ENCODE measurements at regions not wholly inside any gene's neighbourhood (a gene's known extent, or its start where the extent isn't known, plus 50 kb on each side); places are given as distances from the start of the nearest gene placed in this dataset.

DNA sequence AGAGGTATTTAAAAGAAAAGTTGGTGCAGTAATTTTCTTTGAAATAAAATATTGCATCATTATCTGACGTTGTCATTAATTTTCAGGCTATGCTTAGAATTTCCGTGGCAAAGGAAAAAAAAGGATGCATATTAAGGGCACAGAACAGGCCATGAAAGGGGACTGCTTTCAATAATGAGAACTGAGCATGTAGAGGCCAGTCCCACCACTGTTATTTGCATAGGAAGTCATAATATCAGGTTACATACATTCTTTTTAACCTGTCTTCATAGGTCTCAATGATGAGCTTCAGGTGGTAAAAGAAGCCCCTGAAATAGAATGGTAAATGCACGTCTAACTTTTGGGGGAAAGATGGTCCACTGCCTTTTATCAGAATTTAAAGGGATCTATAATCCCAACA lies 272.1 kb upstream of the ALCAM start:
- DNase-seq (ENCODE audit: low read depth), result peak; percentile 26
- TF ChIP-seq, protein P1, sequence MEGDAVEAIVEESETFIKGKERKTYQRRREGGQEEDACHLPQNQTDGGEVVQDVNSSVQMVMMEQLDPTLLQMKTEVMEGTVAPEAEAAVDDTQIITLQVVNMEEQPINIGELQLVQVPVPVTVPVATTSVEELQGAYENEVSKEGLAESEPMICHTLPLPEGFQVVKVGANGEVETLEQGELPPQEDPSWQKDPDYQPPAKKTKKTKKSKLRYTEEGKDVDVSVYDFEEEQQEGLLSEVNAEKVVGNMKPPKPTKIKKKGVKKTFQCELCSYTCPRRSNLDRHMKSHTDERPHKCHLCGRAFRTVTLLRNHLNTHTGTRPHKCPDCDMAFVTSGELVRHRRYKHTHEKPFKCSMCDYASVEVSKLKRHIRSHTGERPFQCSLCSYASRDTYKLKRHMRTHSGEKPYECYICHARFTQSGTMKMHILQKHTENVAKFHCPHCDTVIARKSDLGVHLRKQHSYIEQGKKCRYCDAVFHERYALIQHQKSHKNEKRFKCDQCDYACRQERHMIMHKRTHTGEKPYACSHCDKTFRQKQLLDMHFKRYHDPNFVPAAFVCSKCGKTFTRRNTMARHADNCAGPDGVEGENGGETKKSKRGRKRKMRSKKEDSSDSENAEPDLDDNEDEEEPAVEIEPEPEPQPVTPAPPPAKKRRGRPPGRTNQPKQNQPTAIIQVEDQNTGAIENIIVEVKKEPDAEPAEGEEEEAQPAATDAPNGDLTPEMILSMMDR (IDR thresholded peaks at IDR 0.05; ENCODE audit: insufficient read depth, low read depth, low read length, missing control alignments), result no peak
- no peak overlapping the region for H3K4me3 ChIP-seq (ENCODE audit: low read length)

DNA sequence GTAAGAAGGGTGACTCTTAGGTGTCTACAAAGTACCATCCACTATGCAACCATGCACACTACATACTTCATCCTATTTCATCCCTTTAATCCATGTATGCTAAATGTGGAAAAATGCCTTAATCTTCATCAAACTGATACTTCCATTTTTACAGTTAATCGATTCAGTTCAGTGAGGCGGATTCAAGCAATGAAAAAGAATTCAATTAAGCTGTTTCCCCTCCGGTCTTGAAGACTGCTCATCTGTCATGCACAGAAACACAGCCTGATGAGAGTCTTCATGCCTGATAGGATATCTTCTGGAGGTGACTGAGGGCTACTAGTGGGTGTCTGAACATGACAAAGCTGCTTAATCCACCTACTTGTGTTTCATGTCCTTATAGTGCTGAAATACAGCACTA lies 270.6 kb upstream of the ALCAM start:
- H3K4me3 ChIP-seq (ENCODE audit: low read length), result no peak overlapping the region
- TF ChIP-seq, protein P1 (IDR thresholded peaks at IDR 0.05; ENCODE audit: insufficient read depth, low read depth, low read length, missing control alignments), result no peak
- DNase-seq (ENCODE audit: low read depth), result no peak

DNA sequence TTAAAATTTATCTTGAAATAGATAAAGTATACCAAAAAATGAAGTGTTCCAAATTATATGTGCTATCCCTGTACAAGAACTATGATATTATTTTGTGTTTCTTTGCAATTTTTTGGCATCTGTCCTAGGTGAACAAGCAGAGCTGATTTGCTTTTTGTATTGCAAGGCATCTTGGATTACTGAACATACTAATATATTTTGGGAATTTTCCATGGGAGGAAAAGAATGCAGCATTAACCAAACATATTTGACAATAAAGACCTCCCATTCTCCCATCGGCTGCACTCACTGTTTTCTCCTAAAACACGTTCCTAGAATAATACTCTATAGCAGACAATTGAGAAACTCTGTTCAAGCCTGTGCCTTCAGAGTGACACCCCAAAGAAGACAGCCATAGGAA lies 265.1 kb upstream of the ALCAM start:
- no peak for DNase-seq (ENCODE audit: low read depth)
- TF ChIP-seq, protein P1 (IDR thresholded peaks at IDR 0.05; ENCODE audit: insufficient read depth, low read depth, low read length, missing control alignments), result no peak
- H3K4me3 ChIP-seq (ENCODE audit: low read length), result no peak overlapping the region

DNA sequence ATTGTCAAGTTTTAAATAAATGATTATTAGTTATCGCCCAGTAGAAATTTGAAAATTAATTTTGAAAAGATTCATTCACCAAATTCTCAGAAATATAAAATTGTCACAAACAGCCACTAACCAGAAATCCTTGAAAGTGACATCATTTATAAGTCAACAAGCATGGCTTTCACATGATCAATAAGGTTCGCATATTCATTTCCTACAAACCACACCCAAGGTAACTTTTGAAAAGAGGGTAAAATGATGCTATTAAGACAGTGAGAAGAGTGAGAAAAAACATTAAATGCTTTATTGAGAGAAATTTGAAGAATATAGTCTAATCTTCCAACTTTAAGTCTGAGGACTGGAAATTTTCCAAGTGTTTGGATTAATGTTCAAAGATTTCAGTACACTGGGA lies 263.6 kb upstream of the ALCAM start:
- TF ChIP-seq, protein P1 (IDR thresholded peaks at IDR 0.05; ENCODE audit: insufficient read depth, low read depth, low read length, missing control alignments), result no peak
- no peak overlapping the region for H3K4me3 ChIP-seq (ENCODE audit: low read length)
- DNase-seq (ENCODE audit: low read depth), result no peak

DNA sequence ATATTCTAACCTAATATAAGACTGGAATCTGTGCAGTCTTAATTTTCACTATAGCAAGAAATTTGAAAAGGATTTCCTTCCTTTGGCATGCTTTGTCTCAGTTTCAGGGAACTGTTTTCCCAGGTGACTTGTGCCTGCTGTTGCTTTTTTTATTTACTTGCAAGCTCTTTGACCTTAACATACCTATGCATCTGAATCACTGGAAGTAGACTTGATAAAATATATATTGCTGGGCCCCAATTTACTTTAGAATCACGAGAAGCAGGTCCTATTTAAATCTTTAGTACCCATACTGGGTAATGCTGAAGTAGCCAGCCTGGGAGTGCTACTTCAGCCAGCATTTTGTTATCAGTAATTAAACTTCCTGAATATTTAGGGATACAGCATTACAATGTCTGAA lies 257.9 kb upstream of the ALCAM start:
- DNase-seq (ENCODE audit: low read depth), result peak; percentile 18
- no peak overlapping the region for H3K4me3 ChIP-seq (ENCODE audit: low read length)
- TF ChIP-seq, protein P1 (IDR thresholded peaks at IDR 0.05; ENCODE audit: insufficient read depth, low read depth, low read length, missing control alignments), result no peak

DNA sequence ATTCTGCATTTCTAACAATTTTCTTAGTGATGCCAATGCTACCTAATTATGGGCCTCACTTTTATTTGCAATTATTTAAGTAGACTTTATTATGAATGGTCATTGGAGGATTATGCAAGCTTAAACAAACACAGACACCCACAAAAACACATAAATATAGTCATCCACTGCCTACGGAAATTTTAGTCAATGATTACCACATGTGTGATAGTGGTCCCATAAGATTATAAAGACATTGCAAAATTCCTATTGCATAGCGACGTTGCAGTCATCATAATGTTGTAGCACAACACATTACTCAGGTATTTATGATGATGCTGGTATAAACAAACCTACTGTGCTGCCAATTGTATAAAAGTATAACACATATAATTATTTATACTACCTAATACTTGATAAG lies 247.8 kb upstream of the ALCAM start:
- TF ChIP-seq, protein P1 (IDR thresholded peaks at IDR 0.05; ENCODE audit: insufficient read depth, low read depth, low read length, missing control alignments), result no peak
- peak; percentile 95 for DNase-seq (ENCODE audit: low read depth)
- no peak overlapping the region for H3K4me3 ChIP-seq (ENCODE audit: low read length)

DNA sequence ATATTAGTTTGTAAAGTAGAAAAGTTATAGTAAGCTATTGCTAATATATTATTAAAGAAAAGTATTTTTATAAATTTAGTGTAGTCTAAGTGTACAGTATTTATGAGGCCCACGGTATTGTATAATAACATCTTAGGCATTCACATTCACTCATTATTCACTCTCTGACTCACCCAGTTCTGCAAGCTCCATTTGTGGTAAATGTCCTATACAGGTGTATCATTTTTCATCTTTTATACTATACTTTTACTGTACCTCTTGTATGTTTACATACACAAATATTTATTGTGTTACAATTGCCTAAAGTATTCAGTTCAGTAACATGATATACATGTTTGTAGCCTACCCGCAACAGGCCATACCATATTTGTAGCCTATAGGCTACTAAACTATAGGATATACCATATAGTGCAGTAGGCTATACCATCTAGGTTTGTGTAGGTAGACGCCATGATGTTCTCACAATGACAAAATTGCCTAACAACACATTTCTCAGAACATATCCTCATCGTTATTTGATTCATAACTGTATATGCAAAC lies 246.8 kb upstream of the ALCAM start:
- TF ChIP-seq, protein P1 (IDR thresholded peaks at IDR 0.05; ENCODE audit: insufficient read depth, low read depth, low read length, missing control alignments), result no peak
- no peak overlapping the region for H3K4me3 ChIP-seq (ENCODE audit: low read length)
- peak; percentile 89 for DNase-seq (ENCODE audit: low read depth)
